ENCODE measurements at regions not wholly inside any gene's neighbourhood (a gene's known extent, or its start where the extent isn't known, plus 50 kb on each side); places are given as distances from the start of the nearest gene placed in this dataset.

DNA sequence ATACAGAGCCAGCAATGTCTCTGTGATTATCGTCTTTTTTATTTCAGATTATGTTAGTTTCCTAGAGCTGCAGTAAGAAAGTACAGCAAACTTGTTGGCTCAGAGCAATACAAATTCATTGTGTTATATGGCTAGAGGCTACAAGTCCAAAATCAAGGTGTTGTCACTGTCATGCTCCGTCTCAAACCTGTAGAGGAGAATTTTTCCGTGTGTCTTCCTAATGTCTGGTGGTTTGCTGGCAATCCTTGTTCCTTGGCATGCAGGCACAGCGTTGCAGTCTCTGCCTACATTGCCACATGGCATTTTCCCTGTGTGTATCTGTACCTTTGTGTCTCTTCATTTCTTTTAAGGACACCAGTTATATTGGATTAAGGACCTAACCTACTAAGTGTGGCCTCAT is 244.4 kb downstream of the LRRIQ3 start:
- Mint-ChIP-seq H3K36me3 (no peaks in the 10 kb centered on the region), H3K27me3 (no peaks in the 10 kb centered on the region), H3K9me3 (peaks cover 0 to 26% (median 3%) of the 10 kb centered on the region in 9 donors), H3K4me1 (no peaks in the 10 kb centered on the region), H3K4me3 (no peak overlapping the region), H3K27ac (no peak overlapping the region)
- POLR2A ChIA-PET, result no interaction called here
- DNase-seq (no peak), ATAC-seq (no peak)

GRCh38 chr1:73953186-73953585 is 244.8 kb downstream of the LRRIQ3 start:
- no peaks in the 10 kb centered on the region for H3K4me1 Mint-ChIP-seq
- no peaks in the 10 kb centered on the region for H3K36me3 Mint-ChIP-seq
- H3K9me3 Mint-ChIP-seq, result peaks cover 0 to 26% (median 3%) of the 10 kb centered on the region in 9 donors
- no peak for DNase-seq
- H3K4me3 Mint-ChIP-seq, result no peak overlapping the region
- H3K27me3 Mint-ChIP-seq, result no peaks in the 10 kb centered on the region
- POLR2A ChIA-PET, result no interaction called here
- H3K27ac Mint-ChIP-seq, result no peak overlapping the region
- ATAC-seq, result no peak

GRCh38 chr1:73948055-73948454 is 249.9 kb downstream of the LRRIQ3 start:
- no peak for DNase-seq
- POLR2A ChIA-PET, result no interaction called here
- no peaks in the 10 kb centered on the region for H3K27me3 Mint-ChIP-seq
- no peak overlapping the region for H3K4me3 Mint-ChIP-seq
- H3K9me3 Mint-ChIP-seq, result peaks cover 0 to 13% (median 3%) of the 10 kb centered on the region in 9 donors
- H3K27ac Mint-ChIP-seq, result no peak overlapping the region
- no peaks in the 10 kb centered on the region for H3K4me1 Mint-ChIP-seq
- H3K36me3 Mint-ChIP-seq, result no peaks in the 10 kb centered on the region
- no peak for ATAC-seq

DNA sequence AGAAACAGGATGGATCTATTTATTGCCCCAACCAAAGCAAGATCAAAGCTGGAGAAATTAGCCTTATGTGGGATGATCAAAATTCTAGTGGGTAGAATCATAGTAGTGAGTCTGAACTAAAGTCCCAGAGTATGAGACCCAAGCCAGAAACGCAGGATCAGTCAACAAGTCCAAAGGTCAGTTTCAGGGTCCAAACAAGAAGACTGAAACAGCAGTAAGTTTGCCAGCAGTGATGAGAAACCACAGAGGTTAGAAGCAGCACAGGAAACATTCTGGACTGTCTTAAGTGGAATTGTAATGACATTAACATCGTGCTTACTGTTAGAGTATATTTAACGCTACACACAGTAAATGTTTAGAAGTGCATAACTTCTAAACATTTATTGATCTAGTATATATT is 251.0 kb downstream of the LRRIQ3 start:
- Mint-ChIP-seq H3K27ac (peak overlapping the region in 1 of 10 donors; percentile 63), H3K4me3 (no peak overlapping the region), H3K36me3 (no peaks in the 10 kb centered on the region), H3K4me1 (no peaks in the 10 kb centered on the region), H3K9me3 (peaks cover 0 to 13% (median 2%) of the 10 kb centered on the region in 9 donors), H3K27me3 (no peaks in the 10 kb centered on the region)
- POLR2A ChIA-PET, result no interaction called here
- ATAC-seq (no peak), DNase-seq (no peak)

DNA sequence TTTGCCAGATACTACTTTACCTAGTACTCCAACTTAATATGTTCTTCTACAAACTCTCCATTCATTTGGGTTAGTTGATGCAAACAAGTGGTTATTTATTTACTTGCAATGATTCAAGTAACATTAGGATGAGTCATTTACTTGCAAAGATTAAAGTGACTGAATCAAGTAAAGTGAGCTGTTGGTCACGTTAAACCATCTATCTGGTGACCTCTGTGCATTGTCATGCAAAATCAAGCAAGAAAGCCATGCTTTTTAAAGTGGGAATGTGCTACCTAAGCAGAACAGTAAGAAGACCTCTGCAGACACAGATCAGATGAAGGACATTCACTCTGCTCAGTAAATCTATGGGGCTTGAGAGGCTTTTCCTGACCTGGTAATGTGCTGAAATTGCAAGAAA is 254.7 kb downstream of the LRRIQ3 start:
- peaks cover 0 to 4% (median 0%) of the 10 kb centered on the region in 9 donors for H3K9me3 Mint-ChIP-seq
- POLR2A ChIA-PET, result no interaction called here
- no peak for ATAC-seq
- H3K4me3 Mint-ChIP-seq, result no peak overlapping the region
- no peak for DNase-seq
- H3K36me3 Mint-ChIP-seq, result no peaks in the 10 kb centered on the region
- no peak overlapping the region for H3K27ac Mint-ChIP-seq
- no peaks in the 10 kb centered on the region for H3K4me1 Mint-ChIP-seq
- H3K27me3 Mint-ChIP-seq, result peaks cover 0 to 3% (median 0%) of the 10 kb centered on the region in 5 donors

DNA sequence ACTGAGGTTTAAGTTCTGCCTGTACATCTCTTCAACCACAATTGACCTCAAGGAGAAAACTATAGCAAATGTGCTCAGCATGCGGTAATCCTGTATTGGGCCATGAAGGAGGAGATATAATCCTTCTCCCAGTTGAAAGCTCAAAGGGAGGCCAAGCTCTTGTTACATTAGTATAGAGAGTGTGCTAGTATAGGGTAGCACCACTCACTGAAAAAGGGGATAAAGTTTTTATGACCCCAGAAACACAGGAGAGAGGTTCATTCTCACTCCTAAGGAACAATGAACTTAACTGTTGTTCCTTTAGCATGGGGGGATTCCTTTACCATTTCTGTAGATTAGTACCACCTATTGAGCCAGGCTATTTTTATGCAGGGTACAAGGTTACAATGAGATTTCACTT is 267.7 kb downstream of the LRRIQ3 start:
- Mint-ChIP-seq H3K9me3 (peaks cover 0 to 6% (median 0%) of the 10 kb centered on the region in 9 donors), H3K36me3 (no peaks in the 10 kb centered on the region), H3K27ac (no peak overlapping the region), H3K4me3 (no peak overlapping the region), H3K4me1 (no peaks in the 10 kb centered on the region), H3K27me3 (no peaks in the 10 kb centered on the region)
- POLR2A ChIA-PET, result no interaction called here
- no peak for DNase-seq
- no peak for ATAC-seq

GRCh38 chr1:73914951-73915350 is 283.0 kb downstream of the LRRIQ3 start:
- Mint-ChIP-seq H3K9me3 (peaks cover 2 to 29% (median 16%) of the 10 kb centered on the region in 9 donors), H3K27me3 (peaks cover 0 to 4% (median 0%) of the 10 kb centered on the region in 5 donors), H3K4me1 (no peaks in the 10 kb centered on the region), H3K36me3 (peaks cover 0 to 11% (median 0%) of the 10 kb centered on the region in 3 donors), H3K27ac (no peak overlapping the region), H3K4me3 (no peak overlapping the region)
- DNase-seq (no peak), ATAC-seq (no peak)
- POLR2A ChIA-PET, result no interaction called here

- Mint-ChIP-seq H3K27me3 (peaks cover 0 to 4% (median 0%) of the 10 kb centered on the region in 5 donors), H3K9me3 (peaks cover 2 to 29% (median 16%) of the 10 kb centered on the region in 9 donors), H3K36me3 (peaks cover 0 to 11% (median 0%) of the 10 kb centered on the region in 3 donors), H3K4me3 (no peak overlapping the region), H3K27ac (no peak overlapping the region), H3K4me1 (no peaks in the 10 kb centered on the region)
- POLR2A ChIA-PET, result no interaction called here
- no peak for DNase-seq
- ATAC-seq, result no peak
Measured at GRCh38 chr1:73913025-73913424, 285.0 kb downstream of the LRRIQ3 start.

DNA sequence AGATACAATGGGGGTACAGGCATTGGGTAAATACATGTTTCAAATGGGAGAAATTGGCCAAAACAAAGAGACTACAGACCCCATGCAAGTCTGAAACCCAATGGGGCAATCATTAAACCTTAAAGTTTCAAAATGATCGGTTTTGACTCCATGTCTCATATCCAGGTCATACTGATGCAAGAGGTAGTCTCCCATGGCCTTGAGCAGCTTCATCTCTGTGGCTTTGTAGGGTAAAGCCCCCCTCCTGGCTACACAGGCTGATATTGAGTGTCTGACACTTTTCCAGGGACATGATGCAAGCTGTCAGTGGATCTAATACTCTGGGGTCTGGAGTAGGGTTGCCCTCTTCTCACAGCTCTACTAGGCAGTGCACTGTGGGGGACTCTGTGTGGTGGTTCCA is 286.1 kb downstream of the LRRIQ3 start:
- Mint-ChIP-seq H3K36me3 (peaks cover 0 to 11% (median 0%) of the 10 kb centered on the region in 3 donors), H3K4me1 (no peaks in the 10 kb centered on the region), H3K27ac (no peak overlapping the region), H3K27me3 (peaks cover 0 to 4% (median 0%) of the 10 kb centered on the region in 5 donors), H3K4me3 (no peak overlapping the region), H3K9me3 (peaks cover 2 to 29% (median 16%) of the 10 kb centered on the region in 9 donors)
- DNase-seq (no peak), ATAC-seq (no peak)
- POLR2A ChIA-PET, result no interaction called here

DNA sequence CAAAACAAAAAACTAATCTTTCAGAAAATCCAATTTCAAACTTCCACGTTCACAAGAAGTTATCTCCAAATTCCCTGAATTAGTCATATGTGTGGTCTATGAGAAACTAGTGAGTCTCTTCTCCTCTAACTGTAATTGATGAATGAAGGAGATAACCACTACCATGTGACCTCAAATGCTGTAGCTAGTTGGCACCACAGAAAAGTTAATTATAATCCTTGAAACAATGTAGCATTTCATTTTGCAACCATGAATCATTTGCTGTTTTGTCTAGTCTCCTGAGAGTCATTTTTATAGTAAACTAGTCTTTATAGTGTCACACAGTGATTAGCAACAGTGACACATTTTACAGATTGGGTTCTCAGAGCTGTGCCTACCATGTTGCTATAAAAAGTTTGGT is 287.5 kb downstream of the LRRIQ3 start:
- H3K9me3 Mint-ChIP-seq, result peaks cover 2 to 29% (median 16%) of the 10 kb centered on the region in 9 donors
- POLR2A ChIA-PET, result no interaction called here
- ATAC-seq (no peak), DNase-seq (no peak)
- no peaks in the 10 kb centered on the region for H3K4me1 Mint-ChIP-seq
- peaks cover 0 to 11% (median 0%) of the 10 kb centered on the region in 3 donors for H3K36me3 Mint-ChIP-seq
- no peak overlapping the region for H3K4me3 Mint-ChIP-seq
- H3K27ac Mint-ChIP-seq, result no peak overlapping the region
- H3K27me3 Mint-ChIP-seq, result peaks cover 0 to 4% (median 0%) of the 10 kb centered on the region in 5 donors

GRCh38 chr1:73910062-73910461 is 287.9 kb downstream of the LRRIQ3 start:
- peaks cover 0 to 4% (median 0%) of the 10 kb centered on the region in 5 donors for H3K27me3 Mint-ChIP-seq
- DNase-seq, result no peak
- no peak overlapping the region for H3K27ac Mint-ChIP-seq
- H3K9me3 Mint-ChIP-seq, result peaks cover 3 to 29% (median 16%) of the 10 kb centered on the region in 9 donors
- H3K36me3 Mint-ChIP-seq, result peaks cover 0 to 11% (median 0%) of the 10 kb centered on the region in 3 donors
- POLR2A ChIA-PET, result no interaction called here
- no peak overlapping the region for H3K4me3 Mint-ChIP-seq
- H3K4me1 Mint-ChIP-seq, result no peaks in the 10 kb centered on the region
- ATAC-seq, result no peak

- Mint-ChIP-seq H3K4me1 (no peaks in the 10 kb centered on the region), H3K27me3 (peaks cover 0 to 4% (median 0%) of the 10 kb centered on the region in 5 donors), H3K4me3 (no peak overlapping the region), H3K27ac (no peak overlapping the region), H3K9me3 (peaks cover 5 to 29% (median 16%) of the 10 kb centered on the region in 9 donors), H3K36me3 (peaks cover 0 to 11% (median 0%) of the 10 kb centered on the region in 3 donors)
- ATAC-seq (no peak), DNase-seq (no peak)
- POLR2A ChIA-PET, result no interaction called here
Measured at GRCh38 chr1:73909043-73909562, 288.9 kb downstream of the LRRIQ3 start.

- ATAC-seq (no peak), DNase-seq (no peak)
- Mint-ChIP-seq H3K27ac (no peak overlapping the region), H3K27me3 (no peaks in the 10 kb centered on the region), H3K4me1 (no peaks in the 10 kb centered on the region), H3K36me3 (no peaks in the 10 kb centered on the region), H3K9me3 (peaks cover 0 to 13% (median 5%) of the 10 kb centered on the region in 9 donors), H3K4me3 (no peak overlapping the region)
- POLR2A ChIA-PET, result no interaction called here
Measured at GRCh38 chr1:73907051-73907450, 290.9 kb downstream of the LRRIQ3 start.

- Mint-ChIP-seq H3K27ac (no peak overlapping the region), H3K4me1 (no peaks in the 10 kb centered on the region), H3K9me3 (peaks cover 0 to 8% (median 0%) of the 10 kb centered on the region in 9 donors), H3K4me3 (no peak overlapping the region), H3K27me3 (no peaks in the 10 kb centered on the region), H3K36me3 (no peaks in the 10 kb centered on the region)
- DNase-seq, result no peak
- no peak for ATAC-seq
- POLR2A ChIA-PET, result no interaction called here
Measured at GRCh38 chr1:73903092-73903491, 294.9 kb downstream of the LRRIQ3 start.
